Mesothelial cell of epicardium (in vitro differentiated cells): ENCODE measurements at regions not wholly inside any gene's neighbourhood (a gene's known extent, or its start where the extent isn't known, plus 50 kb on each side); places are given as distances from the start of the nearest gene placed in this dataset.

Experiments used
- DNase-seq, 2 experiments: peaks; one replicate each; pipeline ENCODE4 v3.0.0; 2021; ENCODE audit warnings: low spot score in 2 of 2; ENCODE audit not compliant: unreplicated experiment in 2 of 2
- H3K27ac Mint-ChIP-seq: 2 replicates; pipeline ENCODE4 v1.8.0; 2021; ENCODE audit warnings: mixed read lengths
- H3K27me3 Mint-ChIP-seq: 2 replicates; pipeline ENCODE4 v1.8.0; 2021; ENCODE audit warnings: low read depth, mixed read lengths
- H3K36me3 Mint-ChIP-seq: 2 replicates; pipeline ENCODE4 v1.8.0; 2021; ENCODE audit warnings: mixed read lengths
- H3K4me1 Mint-ChIP-seq: 2 replicates; pipeline ENCODE4 v1.8.0; 2021; ENCODE audit warnings: mixed read lengths
- H3K4me3 Mint-ChIP-seq: 2 replicates; pipeline ENCODE4 v1.8.0; 2021; ENCODE audit warnings: mild to moderate bottlenecking, moderate library complexity, mixed read lengths
- H3K9me3 Mint-ChIP-seq: 2 replicates; pipeline ENCODE4 v1.8.0; 2021; ENCODE audit warnings: mixed read lengths
- TF ChIP-seq, protein P1 (sequence below): fragments of 200-600 bp; sonication (generic); IDR thresholded peaks from one replicate; pipeline ENCODE4 v1.5.0; 2021; ENCODE audit warnings: antibody characterized with exemption; ENCODE audit not compliant: unreplicated experiment

DNA sequence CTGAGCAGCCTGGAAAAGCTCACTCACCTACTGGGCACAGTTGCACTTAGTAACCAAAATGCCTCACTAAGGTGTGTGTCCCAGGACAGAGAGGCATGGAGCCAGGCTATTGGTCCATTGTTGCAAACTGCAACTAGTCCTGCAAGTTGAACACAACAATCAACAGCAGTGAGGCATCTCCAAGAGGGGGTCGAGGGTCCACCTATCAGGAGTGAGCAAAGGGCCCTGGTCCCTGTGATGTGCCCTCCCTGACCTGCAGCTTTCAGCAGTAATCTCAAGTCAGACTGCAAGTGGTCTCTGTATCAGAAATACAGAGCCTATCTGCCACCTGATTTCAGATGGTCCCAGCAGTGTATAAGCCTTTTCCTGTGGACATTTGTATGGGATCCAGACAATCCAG lies 50.2 kb upstream of the TGM3 start:
- Mint-ChIP-seq H3K27ac (no peak overlapping the region), H3K27me3 (no peaks in the 10 kb centered on the region), H3K4me3 (no peak overlapping the region), H3K9me3 (no peaks in the 10 kb centered on the region), H3K36me3 (no peaks in the 10 kb centered on the region), H3K4me1 (peaks cover 17% of the 10 kb centered on the region)
- no peak for DNase-seq
- TF ChIP-seq, protein P1, sequence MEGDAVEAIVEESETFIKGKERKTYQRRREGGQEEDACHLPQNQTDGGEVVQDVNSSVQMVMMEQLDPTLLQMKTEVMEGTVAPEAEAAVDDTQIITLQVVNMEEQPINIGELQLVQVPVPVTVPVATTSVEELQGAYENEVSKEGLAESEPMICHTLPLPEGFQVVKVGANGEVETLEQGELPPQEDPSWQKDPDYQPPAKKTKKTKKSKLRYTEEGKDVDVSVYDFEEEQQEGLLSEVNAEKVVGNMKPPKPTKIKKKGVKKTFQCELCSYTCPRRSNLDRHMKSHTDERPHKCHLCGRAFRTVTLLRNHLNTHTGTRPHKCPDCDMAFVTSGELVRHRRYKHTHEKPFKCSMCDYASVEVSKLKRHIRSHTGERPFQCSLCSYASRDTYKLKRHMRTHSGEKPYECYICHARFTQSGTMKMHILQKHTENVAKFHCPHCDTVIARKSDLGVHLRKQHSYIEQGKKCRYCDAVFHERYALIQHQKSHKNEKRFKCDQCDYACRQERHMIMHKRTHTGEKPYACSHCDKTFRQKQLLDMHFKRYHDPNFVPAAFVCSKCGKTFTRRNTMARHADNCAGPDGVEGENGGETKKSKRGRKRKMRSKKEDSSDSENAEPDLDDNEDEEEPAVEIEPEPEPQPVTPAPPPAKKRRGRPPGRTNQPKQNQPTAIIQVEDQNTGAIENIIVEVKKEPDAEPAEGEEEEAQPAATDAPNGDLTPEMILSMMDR = no peak
